Hematopoietic multipotent progenitor cell treated with erythropoietin and hydrocortisone succinate and interleukin-3 and kit ligand, for 8 days (in vitro differentiated cells): ENCODE measurements at regions not wholly inside any gene's neighbourhood (a gene's known extent, or its start where the extent isn't known, plus 50 kb on each side); places are given as distances from the start of the nearest gene placed in this dataset.
"Not testable (repeated sequence)": the region's sequence is repeated elsewhere in the genome, so short reads cannot be mapped to it uniquely, and the experiment has no call there.

Experiments
- DNase-seq: peaks from one replicate; pipeline ENCODE4 v3.0.0-alpha.2; 2015

GRCh38 chr5:34096033-34096432, 53.0 kb upstream of the C1QTNF3 start:
- not testable (repeated sequence) for DNase-seq

- DNase-seq, result not testable (repeated sequence)
These were observed 56.9 kb upstream of the C1QTNF3 start for GRCh38 chr5:34099891-34100290.

GRCh38 chr5:34101567-34101966, 58.6 kb upstream of the C1QTNF3 start:
- not testable (repeated sequence) for DNase-seq

GRCh38 chr5:34108897-34109296, 65.9 kb upstream of the C1QTNF3 start:
- DNase-seq, result not testable (repeated sequence)

- DNase-seq, result not testable (repeated sequence)
These were observed 81.3 kb upstream of the C1QTNF3 start for GRCh38 chr5:34124280-34124679.

GRCh38 chr5:34125354-34125753, 82.3 kb upstream of the C1QTNF3 start:
- not testable (repeated sequence) for DNase-seq

GRCh38 chr5:34126741-34127140, 83.7 kb upstream of the C1QTNF3 start:
- DNase-seq, result not testable (repeated sequence)

- DNase-seq, result not testable (repeated sequence)
These were observed 84.8 kb upstream of the C1QTNF3 start for GRCh38 chr5:34127818-34128217.

- DNase-seq, result not testable (repeated sequence)
These were observed 85.9 kb upstream of the C1QTNF3 start for GRCh38 chr5:34128890-34129289.

- not testable (repeated sequence) for DNase-seq
These were observed 112.0 kb upstream of the C1QTNF3 start for GRCh38 chr5:34154988-34155387.

- not testable (repeated sequence) for DNase-seq
These were observed 113.8 kb upstream of the C1QTNF3 start for GRCh38 chr5:34156703-34157414.

GRCh38 chr5:34160904-34161303, 117.9 kb upstream of the C1QTNF3 start:
- DNase-seq, result not testable (repeated sequence)

GRCh38 chr5:34171398-34171797, 128.4 kb upstream of the C1QTNF3 start:
- DNase-seq, result not testable (repeated sequence)

- not testable (repeated sequence) for DNase-seq
These were observed 136.6 kb upstream of the C1QTNF3 start for GRCh38 chr5:34179453-34180190.

GRCh38 chr5:34180225-34180624, 137.2 kb upstream of the C1QTNF3 start:
- not testable (repeated sequence) for DNase-seq

GRCh38 chr5:34180940-34181614, 138.1 kb upstream of the C1QTNF3 start:
- not testable (repeated sequence) for DNase-seq

GRCh38 chr5:34185005-34185404, 142.0 kb upstream of the C1QTNF3 start:
- DNase-seq, result not testable (repeated sequence)

- not testable (repeated sequence) for DNase-seq
These were observed 142.6 kb upstream of the C1QTNF3 start for GRCh38 chr5:34185572-34185971.

GRCh38 chr5:34186108-34186507, 143.1 kb upstream of the C1QTNF3 start:
- not testable (repeated sequence) for DNase-seq

GRCh38 chr5:34186865-34187264, 143.9 kb upstream of the C1QTNF3 start:
- not testable (repeated sequence) for DNase-seq

- not testable (repeated sequence) for DNase-seq
These were observed 144.4 kb upstream of the C1QTNF3 start for GRCh38 chr5:34187441-34187840.

GRCh38 chr5:34188001-34188822, 145.2 kb upstream of the C1QTNF3 start:
- peak; percentile 48 for DNase-seq
